Esophagus mucosa (tissue), 1 donor: ENCODE measurements at regions not wholly inside any gene's neighbourhood (a gene's known extent, or its start where the extent isn't known, plus 50 kb on each side); places are given as distances from the start of the nearest gene placed in this dataset.
"Not testable (repeated sequence)": the region's sequence is repeated elsewhere in the genome, so short reads cannot be mapped to it uniquely, and the experiment has no call there.

Experiments used
- ATAC-seq: fragments of 200-7000 bp; cut with Tn5 transposase; one replicate; pipeline ENCODE4 v1.9.1; 2020
- donor health status: DM: yes; HTN: yes; CAD: no.

GRCh38 chr18:60060026-60060425 lies 160.2 kb downstream of the PMAIP1 start:
- no peak for ATAC-seq

GRCh38 chr18:60059216-60059615 lies 159.4 kb downstream of the PMAIP1 start:
- ATAC-seq: no peak

DNA sequence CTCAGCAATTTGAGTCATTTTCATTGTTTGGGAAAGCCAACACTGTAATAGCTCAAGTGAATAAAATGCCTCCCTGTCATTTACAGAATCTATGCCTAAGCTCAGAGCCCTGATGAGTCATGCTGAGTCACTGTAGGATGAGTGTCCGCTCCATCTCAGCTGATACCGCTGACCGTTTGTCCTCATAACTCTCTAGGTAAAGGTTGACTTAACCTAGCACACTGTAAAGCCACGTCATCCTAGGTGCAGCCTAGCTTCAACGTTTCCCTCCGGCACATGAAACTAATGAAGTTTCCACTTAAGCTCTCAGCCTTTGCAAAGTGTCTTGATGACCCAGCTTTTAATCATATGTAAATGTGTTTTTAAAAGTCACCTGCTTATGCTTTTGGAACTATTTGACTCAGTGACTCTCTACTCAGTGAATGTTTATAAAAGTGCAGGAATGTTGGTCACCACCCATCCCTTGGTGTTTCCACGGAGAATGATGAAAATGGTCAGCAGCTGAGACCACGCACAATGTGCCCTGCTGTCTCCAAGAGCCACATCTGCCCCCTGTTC lies 154.0 kb downstream of the PMAIP1 start:
- peak; percentile 100 for ATAC-seq

GRCh38 chr18:60050821-60051220 lies 151.0 kb downstream of the PMAIP1 start:
- no peak for ATAC-seq

DNA sequence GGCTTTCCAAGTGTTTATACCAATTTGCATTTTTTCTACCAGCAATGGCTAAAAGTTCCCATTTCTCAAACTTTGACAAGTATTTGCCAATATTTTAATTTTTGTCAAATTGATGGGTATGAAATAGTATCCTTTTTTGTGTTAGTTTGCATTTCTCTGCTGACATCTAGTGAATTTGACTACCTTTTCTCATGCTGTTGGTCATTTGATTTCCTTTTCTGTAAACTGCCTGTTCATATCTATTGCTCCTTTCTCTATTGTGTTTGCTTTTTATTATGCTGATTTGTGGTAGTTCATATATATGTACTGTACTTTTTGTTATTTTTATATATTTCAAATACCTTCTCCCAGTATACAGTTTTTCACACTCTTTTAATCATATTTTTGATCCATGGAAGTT lies 149.4 kb downstream of the PMAIP1 start:
- ATAC-seq: no peak

GRCh38 chr18:60047556-60047955 lies 147.8 kb downstream of the PMAIP1 start:
- no peak for ATAC-seq

- no peak for ATAC-seq
These were observed 144.7 kb downstream of the PMAIP1 start for GRCh38 chr18:60044290-60045006.

DNA sequence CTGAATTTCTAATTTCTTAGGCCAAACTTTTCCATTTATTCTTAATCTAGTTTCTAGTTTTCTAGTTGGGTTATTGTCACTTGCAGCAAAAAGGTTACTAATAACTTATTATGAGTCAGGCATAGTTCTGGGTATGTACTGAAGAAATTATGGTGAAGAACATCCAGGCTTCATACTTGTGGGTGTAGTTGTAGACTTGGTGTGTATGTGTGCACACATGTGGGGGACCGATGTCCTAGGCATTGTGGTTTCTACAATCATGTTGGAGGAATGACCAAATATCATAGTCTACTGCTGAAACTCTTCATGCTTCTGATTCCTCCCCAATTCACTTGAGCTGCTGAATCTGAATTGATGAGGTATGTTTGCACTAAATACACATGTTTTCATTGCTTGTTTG lies 141.2 kb downstream of the PMAIP1 start:
- ATAC-seq: no peak

- no peak for ATAC-seq
These were observed 138.9 kb downstream of the PMAIP1 start for GRCh38 chr18:60038731-60039130.

- ATAC-seq: no peak
These were observed 127.6 kb downstream of the PMAIP1 start for GRCh38 chr18:60027397-60027796.

GRCh38 chr18:60024857-60025256 lies 125.1 kb downstream of the PMAIP1 start:
- no peak for ATAC-seq

- no peak for ATAC-seq
These were observed 124.5 kb downstream of the PMAIP1 start for GRCh38 chr18:60024345-60024744.

- ATAC-seq: no peak
These were observed 123.0 kb downstream of the PMAIP1 start for GRCh38 chr18:60022671-60023276.

DNA sequence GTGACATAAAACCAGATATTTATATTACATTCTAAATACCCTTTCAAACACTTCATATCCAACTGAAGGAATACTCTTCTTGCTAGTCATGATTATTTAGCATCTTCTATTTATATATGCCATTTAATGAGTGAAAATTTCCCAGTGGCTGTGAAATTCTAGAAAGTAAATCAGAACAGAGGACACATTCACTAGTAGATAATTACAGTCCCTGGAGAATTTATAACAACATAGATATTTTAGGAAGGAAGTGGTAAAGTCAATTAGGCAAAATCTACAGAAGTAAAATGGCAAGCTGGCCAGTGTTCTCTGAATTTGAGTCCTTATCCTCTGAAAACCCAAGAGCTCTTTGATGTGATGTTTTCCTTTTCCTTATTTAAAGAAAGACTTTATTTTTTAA lies 121.8 kb downstream of the PMAIP1 start:
- ATAC-seq: no peak

DNA sequence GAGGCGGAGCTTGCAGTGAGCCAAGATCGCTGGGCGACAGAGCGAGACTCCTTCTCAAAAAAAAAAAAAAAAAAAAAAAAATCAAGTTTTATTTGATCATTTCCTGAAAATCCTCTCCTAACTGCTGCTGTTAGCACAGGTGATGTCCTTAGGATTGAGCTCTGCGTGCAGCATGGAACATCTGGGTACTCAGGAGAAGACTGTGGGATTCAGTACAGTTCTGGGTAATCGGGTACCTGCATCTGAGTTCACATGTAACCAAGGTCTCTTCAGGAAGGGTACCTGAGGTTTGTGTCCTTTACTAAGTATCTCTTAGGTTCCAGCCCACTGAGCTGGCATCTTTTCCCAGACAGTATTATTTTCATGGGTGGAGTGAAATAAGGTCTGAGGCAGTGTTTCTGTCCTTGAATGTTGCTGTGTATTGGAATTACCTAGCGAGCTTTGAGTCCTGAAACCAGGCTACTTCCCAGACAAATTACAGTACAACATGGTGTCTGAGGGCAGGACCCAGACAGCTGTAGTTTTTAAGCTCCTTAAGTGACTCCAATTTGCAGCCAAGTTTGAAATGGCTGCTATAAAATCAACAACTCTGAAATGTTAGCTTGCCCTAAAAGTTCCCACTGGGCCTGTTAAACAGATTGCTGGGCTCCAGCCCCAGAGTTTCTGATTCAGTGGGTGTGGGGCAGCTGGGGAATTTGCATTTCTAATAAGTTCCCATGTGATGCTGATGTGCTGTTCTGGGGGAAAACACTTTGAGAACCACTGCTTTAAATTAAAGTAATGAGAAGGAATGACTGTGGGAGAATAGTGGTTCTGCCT lies 120.5 kb downstream of the PMAIP1 start:
- no peak for ATAC-seq

DNA sequence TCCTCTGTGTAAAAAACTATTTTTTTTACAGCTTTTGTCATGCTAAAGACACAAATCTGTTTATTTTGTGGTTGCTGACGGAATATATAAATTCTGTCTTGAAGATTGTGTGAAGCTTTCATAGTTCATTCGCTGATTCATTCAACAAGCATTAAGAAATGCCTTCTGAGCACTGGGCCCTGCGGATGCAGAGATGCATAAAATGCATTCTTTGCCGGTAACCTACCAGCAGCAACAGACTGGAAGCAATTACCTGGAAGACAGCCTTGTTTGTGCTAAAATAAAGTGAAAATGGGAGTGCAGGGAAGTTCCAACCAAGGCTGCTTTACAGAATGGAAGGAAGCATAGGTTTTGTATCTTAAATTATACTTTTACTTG lies 119.7 kb downstream of the PMAIP1 start:
- ATAC-seq: no peak

- no peak for ATAC-seq
These were observed 119.0 kb downstream of the PMAIP1 start for GRCh38 chr18:60018618-60019462.

GRCh38 chr18:60018134-60018533 lies 118.3 kb downstream of the PMAIP1 start:
- not testable (repeated sequence) for ATAC-seq

- ATAC-seq: no peak
These were observed 117.6 kb downstream of the PMAIP1 start for GRCh38 chr18:60017371-60017770.

DNA sequence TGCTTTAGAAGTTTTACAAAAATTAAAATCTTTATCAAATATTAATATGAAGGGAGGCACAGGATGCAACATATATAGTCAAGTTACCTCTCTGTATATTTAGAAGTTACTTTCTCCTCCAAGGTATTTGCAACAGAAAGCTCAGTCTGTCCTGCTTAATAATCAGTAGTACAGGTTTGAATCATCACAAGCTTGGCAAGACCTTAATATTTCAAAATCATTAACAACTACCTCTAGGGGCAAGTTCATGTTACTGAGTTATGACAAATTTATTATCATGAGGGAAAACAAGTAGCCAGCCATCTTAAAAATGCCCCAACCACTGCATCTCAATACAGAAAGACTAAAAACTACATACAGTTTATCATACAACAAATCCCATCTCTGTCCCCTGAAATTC lies 116.0 kb downstream of the PMAIP1 start:
- not testable (repeated sequence) for ATAC-seq

DNA sequence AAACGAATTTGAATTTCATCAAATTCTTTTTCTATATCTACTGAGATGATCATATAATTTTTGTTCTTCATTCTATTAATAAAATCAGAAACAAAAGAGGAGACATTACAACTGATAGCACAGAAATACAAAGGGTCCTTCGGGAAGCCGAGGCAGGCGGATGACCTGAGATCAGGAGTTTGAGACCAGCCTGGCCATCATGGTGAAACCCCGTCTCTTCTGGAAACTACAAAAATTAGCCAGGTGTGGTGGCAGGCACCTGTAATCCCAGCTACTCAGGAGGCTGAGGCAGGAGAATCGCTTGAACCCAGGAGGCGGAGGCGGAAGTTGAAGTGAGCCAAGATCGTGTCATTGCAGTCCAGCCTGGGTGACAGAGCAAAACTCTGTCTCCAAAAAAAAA lies 113.4 kb downstream of the PMAIP1 start:
- ATAC-seq: not testable (repeated sequence)

- no peak for ATAC-seq
These were observed 111.2 kb downstream of the PMAIP1 start for GRCh38 chr18:60010984-60011383.
